ENCODE measurements at regions not wholly inside any gene's neighbourhood (a gene's known extent, or its start where the extent isn't known, plus 50 kb on each side); places are given as distances from the start of the nearest gene placed in this dataset.
"Not testable (repeated sequence)": the region's sequence is repeated elsewhere in the genome, so short reads cannot be mapped to it uniquely, and the experiment has no call there.

DNA sequence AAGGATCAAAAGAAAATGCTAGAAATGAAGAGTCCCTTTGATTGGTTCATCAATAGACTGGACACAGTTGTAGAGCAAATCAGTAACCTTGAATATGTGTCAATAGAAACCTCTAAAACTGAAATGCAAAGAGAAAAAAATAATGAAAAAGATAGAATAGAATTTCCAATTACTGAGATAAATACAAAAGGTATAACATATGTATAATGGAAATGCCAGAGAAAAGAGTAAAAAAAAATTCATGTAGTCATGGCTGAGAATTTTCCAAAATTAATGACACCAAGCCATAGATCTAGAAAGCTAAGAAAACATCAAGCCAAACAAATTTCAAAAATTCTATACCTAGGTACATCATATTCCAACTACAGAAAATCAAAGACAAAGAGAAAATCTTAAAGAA is 62.0 kb upstream of the HGF start:
- H3K4me3 Mint-ChIP-seq, result no peak overlapping the region
- Histone ChIP-seq H3K4me1 (ENCODE audit: insufficient read depth, low read length) (no peaks in the 10 kb centered on the region), H3K4me3 (ENCODE audit: low read length in 2 of 2) (no peak overlapping the region), H3K27ac (ENCODE audit: low read depth, low read length) (no peak overlapping the region), H3K36me3 (ENCODE audit: insufficient read depth, low read length) (no peaks in the 10 kb centered on the region), H3K27me3 (ENCODE audit: insufficient read depth, low read length) (no peaks in the 10 kb centered on the region), H3K9me3 (ENCODE audit: control insufficient read depth in 1 of 2, low read length in 2 of 2) (no peaks in the 10 kb centered on the region)
- POLR2A ChIA-PET (ENCODE audit: partially characterized antibody), result no interaction called here
- H3K27me3 Mint-ChIP-seq, result no peaks in the 10 kb centered on the region
- CTCF ChIA-PET (ENCODE audit: partially characterized antibody), result no interaction called here
- no peak for DNase-seq
- H3K4me1 Mint-ChIP-seq, result no peaks in the 10 kb centered on the region
- H3K9me3 Mint-ChIP-seq, result peaks cover 0 to 36% (median 13%) of the 10 kb centered on the region in 8 donors
- intact Hi-C loops (cut with micrococcal nuclease), result no loop called here
- H3K27ac Mint-ChIP-seq, result no peak overlapping the region
- no peaks in the 10 kb centered on the region for H3K36me3 Mint-ChIP-seq

DNA sequence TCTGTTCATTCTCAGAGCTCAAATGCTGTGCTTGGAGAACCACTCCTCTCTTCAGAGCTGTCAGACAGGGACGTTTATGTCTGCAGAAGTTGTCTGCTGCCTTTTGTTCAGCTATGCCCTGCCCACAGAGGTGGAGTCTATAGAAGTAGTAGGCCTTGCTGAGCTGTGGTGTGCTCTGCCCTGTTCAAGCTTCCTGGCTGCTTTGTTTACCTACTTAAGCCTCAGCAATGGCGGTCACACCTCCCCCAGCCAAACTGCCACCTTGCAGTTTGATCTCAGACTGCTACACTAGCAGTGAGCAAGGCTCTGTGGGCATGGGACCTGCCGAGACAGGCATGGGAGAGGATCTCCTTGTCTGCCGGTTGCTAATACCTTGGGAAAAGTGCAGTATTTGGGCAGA is 59.7 kb upstream of the HGF start:
- H3K4me3 Mint-ChIP-seq; H3K4me1 Mint-ChIP-seq; H3K9me3 ChIP-seq (ENCODE audit: control insufficient read depth in 1 of 2, low read length in 2 of 2); intact Hi-C loops (cut with micrococcal nuclease); H3K36me3 Mint-ChIP-seq; POLR2A ChIA-PET (ENCODE audit: partially characterized antibody); H3K4me3 ChIP-seq (ENCODE audit: low read length in 2 of 2); H3K27me3 ChIP-seq (ENCODE audit: insufficient read depth, low read length); DNase-seq; H3K4me1 ChIP-seq (ENCODE audit: insufficient read depth, low read length); H3K36me3 ChIP-seq (ENCODE audit: insufficient read depth, low read length); H3K27me3 Mint-ChIP-seq; H3K27ac ChIP-seq (ENCODE audit: low read depth, low read length); CTCF ChIA-PET (ENCODE audit: partially characterized antibody); H3K27ac Mint-ChIP-seq: not testable (repeated sequence)
- peaks cover 0 to 38% (median 14%) of the 10 kb centered on the region in 8 donors for H3K9me3 Mint-ChIP-seq

- H3K27me3 Mint-ChIP-seq, result no peaks in the 10 kb centered on the region
- H3K9me3 Mint-ChIP-seq, result peaks cover 0 to 20% (median 9%) of the 10 kb centered on the region in 8 donors
- no peak for DNase-seq
- Histone ChIP-seq H3K4me3 (ENCODE audit: low read length in 2 of 2) (no peak overlapping the region), H3K27me3 (ENCODE audit: insufficient read depth, low read length) (no peaks in the 10 kb centered on the region), H3K9me3 (ENCODE audit: control insufficient read depth in 1 of 2, low read length in 2 of 2) (no peaks in the 10 kb centered on the region), H3K36me3 (ENCODE audit: insufficient read depth, low read length) (no peaks in the 10 kb centered on the region), H3K4me1 (ENCODE audit: insufficient read depth, low read length) (no peaks in the 10 kb centered on the region), H3K27ac (ENCODE audit: low read depth, low read length) (no peak overlapping the region)
- intact Hi-C loops (cut with micrococcal nuclease), result no loop called here
- ChIA-PET CTCF (ENCODE audit: partially characterized antibody) (no interaction called here), POLR2A (ENCODE audit: partially characterized antibody) (no interaction called here)
- no peaks in the 10 kb centered on the region for H3K4me1 Mint-ChIP-seq
- H3K27ac Mint-ChIP-seq, result no peak overlapping the region
- no peak overlapping the region for H3K4me3 Mint-ChIP-seq
- no peaks in the 10 kb centered on the region for H3K36me3 Mint-ChIP-seq
Measured at GRCh38 chr7:81822811-81823210, 53.0 kb upstream of the HGF start.

DNA sequence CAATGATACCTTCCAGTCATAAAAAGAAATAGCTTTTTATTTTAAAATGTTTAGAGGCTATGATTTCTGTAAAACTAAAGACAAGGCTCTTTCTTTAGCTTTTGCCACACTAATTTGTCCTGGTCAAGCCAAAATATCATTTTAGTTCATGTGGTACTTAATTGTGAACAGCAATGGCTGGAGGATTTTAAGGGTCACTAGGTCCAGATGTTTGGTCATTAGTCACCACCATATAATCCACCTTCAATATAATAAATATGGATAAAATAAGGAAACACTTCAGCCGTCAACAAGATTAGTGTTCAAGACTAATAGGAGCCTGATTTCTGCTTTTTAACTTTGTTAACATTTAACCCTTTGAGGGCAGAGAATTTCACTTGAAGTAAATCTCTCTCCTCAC is 50.0 kb upstream of the HGF start:
- H3K27ac ChIP-seq (ENCODE audit: low read depth, low read length), result no peak overlapping the region
- Mint-ChIP-seq H3K36me3 (no peaks in the 10 kb centered on the region), H3K27ac (no peak overlapping the region), H3K27me3 (no peaks in the 10 kb centered on the region), H3K4me3 (no peak overlapping the region), H3K9me3 (peaks cover 0 to 18% (median 5%) of the 10 kb centered on the region in 8 donors), H3K4me1 (no peaks in the 10 kb centered on the region)
- intact Hi-C loops (cut with micrococcal nuclease), result no loop called here
- no peaks in the 10 kb centered on the region for H3K4me1 ChIP-seq (ENCODE audit: insufficient read depth, low read length)
- H3K27me3 ChIP-seq (ENCODE audit: insufficient read depth, low read length), result no peaks in the 10 kb centered on the region
- no peak for DNase-seq
- POLR2A ChIA-PET (ENCODE audit: partially characterized antibody), result no interaction called here
- H3K36me3 ChIP-seq (ENCODE audit: insufficient read depth, low read length), result no peaks in the 10 kb centered on the region
- no peaks in the 10 kb centered on the region for H3K9me3 ChIP-seq (ENCODE audit: control insufficient read depth in 1 of 2, low read length in 2 of 2)
- no peak overlapping the region for H3K4me3 ChIP-seq (ENCODE audit: low read length in 2 of 2)
- CTCF ChIA-PET (ENCODE audit: partially characterized antibody), result no interaction called here
